Gastroesophageal sphincter (tissue), 2 donors: ENCODE measurements at regions not wholly inside any gene's neighbourhood (a gene's known extent, or its start where the extent isn't known, plus 50 kb on each side); places are given as distances from the start of the nearest gene placed in this dataset.

Source experiments
- EP300 ChIP-seq: sonication (generic); formaldehyde crosslinking; IDR thresholded peaks from one replicate; pipeline ENCODE4 v1.6.1; 2017; ENCODE audit warnings: antibody characterized with exemption, mild to moderate bottlenecking
- POLR2A ChIP-seq, 2 donors: fragments of 450-650 bp; IDR thresholded peaks; one replicate each; pipeline ENCODE4 v1.6.1; 2017; ENCODE audit warnings: antibody characterized with exemption in 2 of 2, mild to moderate bottlenecking in 2 of 2, moderate library complexity in 1 of 2

DNA sequence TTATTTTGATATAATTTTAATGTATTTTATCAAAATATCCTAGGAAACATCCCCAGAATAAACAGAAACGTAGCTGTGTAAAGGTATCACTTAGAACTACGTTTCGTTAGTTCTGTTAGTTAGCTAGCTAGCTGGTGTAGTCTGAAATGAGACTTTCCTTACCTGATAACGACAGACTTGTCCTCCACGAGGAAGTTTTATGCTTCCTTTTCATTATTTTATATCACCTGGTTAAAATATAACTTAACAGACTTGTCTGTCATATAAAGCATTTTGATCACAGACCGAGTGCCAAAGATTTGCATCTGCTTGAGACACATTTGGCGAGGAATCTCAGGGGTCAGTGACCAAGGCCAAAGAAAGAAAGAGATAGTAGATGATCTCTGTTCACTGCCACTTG is 829.5 kb downstream of the VGLL3 start:
- no peak for TF ChIP-seq EP300
- no peak for TF ChIP-seq POLR2A (IDR thresholded peaks at IDR 0.05)
